Lung (tissue), 11 donors: ENCODE measurements at regions not wholly inside any gene's neighbourhood (a gene's known extent, or its start where the extent isn't known, plus 50 kb on each side); places are given as distances from the start of the nearest gene placed in this dataset.

Experiments used
- ATAC-seq: fragments of 200-7000 bp; cut with Tn5 transposase; one replicate; pipeline ENCODE4 v1.9.1; 2020; ENCODE audit warnings: moderate number of reproducible peaks; ENCODE audit not compliant: insufficient read depth, low FRiP score
- DNase-seq, 3 donors: peaks; one replicate each; pipeline ENCODE4 v3.0.0-alpha.2; 2013 to 2017
- H3K27ac ChIP-seq, 2 donors: one replicate each; pipeline ENCODE4 v1.5.1; 2013; ENCODE audit warnings: mild to moderate bottlenecking in 2 of 2, moderate library complexity in 2 of 2, control low read depth in 1 of 2, inconsistent platforms in 1 of 2, low read depth in 1 of 2, low read length in 1 of 2
- H3K27me3 ChIP-seq, 3 donors: one replicate each; pipeline ENCODE4 v1.5.1; 2013; ENCODE audit warnings: low read length in 2 of 3; ENCODE audit not compliant: control insufficient read depth in 3 of 3, insufficient read depth in 3 of 3
- H3K36me3 ChIP-seq, 4 donors: one replicate each; pipeline ENCODE4 v1.5.1; 2013; ENCODE audit warnings: low read length in 4 of 4, mild to moderate bottlenecking in 1 of 4, moderate library complexity in 1 of 4; ENCODE audit not compliant: control insufficient read depth in 4 of 4, insufficient read depth in 4 of 4
- H3K4me1 ChIP-seq, 5 donors: one replicate each; pipeline ENCODE4 v1.5.1; 2013; ENCODE audit warnings: low read length in 5 of 5, mild to moderate bottlenecking in 2 of 5, moderate library complexity in 1 of 5; ENCODE audit not compliant: control insufficient read depth in 5 of 5, insufficient read depth in 5 of 5
- H3K4me3 ChIP-seq: one replicate; pipeline ENCODE4 v1.5.1; 2013; ENCODE audit warnings: mild to moderate bottlenecking, control low read depth, moderate library complexity
- H3K9ac ChIP-seq, 2 donors: one replicate each; pipeline ENCODE4 v1.5.1; 2013; ENCODE audit warnings: low read length in 2 of 2, control low read depth in 1 of 2; ENCODE audit not compliant: insufficient read depth in 1 of 2
- H3K9me3 ChIP-seq, 4 donors: one replicate each; pipeline ENCODE4 v1.5.1; 2013; ENCODE audit warnings: low read length in 3 of 4, mild to moderate bottlenecking in 1 of 4, moderate library complexity in 1 of 4; ENCODE audit not compliant: control insufficient read depth in 4 of 4, insufficient read depth in 3 of 4
- CTCF ChIP-seq: IDR thresholded peaks from 2 replicates; pipeline ENCODE4 v1.5.1; 2012; ENCODE audit warnings: mild to moderate bottlenecking; ENCODE audit errors: control extremely low read depth, extremely low read depth
- WGBS, 2 donors: extraction: QIAGEN DNeasy Blood & Tissue Kit; methylation state at CpG; one replicate each; pipeline ENCODE4 v1.1.7; 2013; 5-methylcytosine and 5-hydroxymethylcytosine counted together
- donor health status: control.
- donor health status: control.
- donor health status: Bipolar disorder and iron deficiency.
- donor health status: healthy.
- donor health status: DM: yes; HTN: yes; CAD: no.

DNA sequence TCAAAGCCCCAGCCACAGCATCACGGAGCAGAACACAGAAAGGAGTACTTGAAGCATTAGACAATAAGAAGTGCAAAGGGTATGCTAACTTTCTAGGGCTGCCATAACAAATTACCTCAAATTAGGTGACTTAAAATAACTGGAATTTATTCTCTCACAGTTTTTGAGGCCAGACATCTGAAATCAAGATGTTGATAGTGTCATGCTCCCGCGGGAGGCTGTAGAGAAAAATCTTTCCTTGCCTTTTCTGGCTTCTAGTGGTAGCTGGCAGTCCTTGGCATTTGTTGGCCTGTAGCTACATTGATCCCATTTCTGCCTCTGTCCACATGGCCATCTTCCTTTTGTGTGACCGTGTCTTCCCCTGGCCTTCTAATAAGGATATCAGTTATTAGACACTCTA, 51.9 kb upstream of the SPDL1 start:
- Histone ChIP-seq H3K9me3 (no peaks in the 10 kb centered on the region), H3K4me1 (no peaks in the 10 kb centered on the region), H3K27ac (no peak overlapping the region), H3K9ac (no peak overlapping the region), H3K27me3 (no peaks in the 10 kb centered on the region), H3K4me3 (no peak overlapping the region), H3K36me3 (no peaks in the 10 kb centered on the region)
- ATAC-seq (no peak), DNase-seq (no peak)
- 89 to 90% methylated on average over 4 of the region's 4 CpGs for WGBS, 2 donors
- TF ChIP-seq CTCF: no peak

GRCh38 chr5:169527863-169528262, 55.7 kb upstream of the SPDL1 start:
- DNase-seq (peak in 1 of 3 donors; percentile 34), ATAC-seq (no peak)
- Histone ChIP-seq H3K9ac (no peak overlapping the region), H3K27me3 (no peaks in the 10 kb centered on the region), H3K36me3 (no peaks in the 10 kb centered on the region), H3K9me3 (no peaks in the 10 kb centered on the region), H3K4me1 (no peaks in the 10 kb centered on the region), H3K27ac (no peak overlapping the region), H3K4me3 (no peak overlapping the region)
- TF ChIP-seq CTCF: no peak

GRCh38 chr5:169527066-169527465, 56.5 kb upstream of the SPDL1 start:
- 31 to 54% methylated on average over 2 of the region's 2 CpGs for WGBS, 2 donors
- TF ChIP-seq CTCF: no peak
- Histone ChIP-seq H3K4me3 (no peak overlapping the region), H3K9me3 (no peaks in the 10 kb centered on the region), H3K27ac (no peak overlapping the region), H3K4me1 (peaks cover 0 to under 1% (median 0%) of the 10 kb centered on the region in 5 donors), H3K36me3 (no peaks in the 10 kb centered on the region), H3K9ac (no peak overlapping the region), H3K27me3 (no peaks in the 10 kb centered on the region)
- no peak for ATAC-seq
- no peak for DNase-seq

DNA sequence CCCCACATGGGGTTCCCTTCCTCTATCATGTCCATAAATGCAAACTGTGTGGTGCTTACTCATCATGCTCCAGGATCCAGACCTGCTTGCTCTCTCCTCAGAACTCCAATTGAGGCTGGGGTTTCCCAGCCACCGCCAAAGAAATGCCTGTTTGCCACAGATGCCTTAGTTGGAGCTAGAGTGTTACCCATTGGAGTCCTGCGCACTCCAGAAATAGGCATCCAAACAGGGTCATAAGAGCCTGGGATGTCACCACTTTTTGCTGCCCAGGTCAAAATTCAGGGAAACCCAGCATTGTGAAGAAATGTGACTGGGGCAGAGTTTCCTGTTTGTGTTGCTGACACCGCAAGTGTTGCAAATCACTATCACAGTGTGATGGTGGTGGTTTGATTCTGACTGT, 60.7 kb upstream of the SPDL1 start:
- Histone ChIP-seq H3K27me3 (no peaks in the 10 kb centered on the region), H3K9me3 (no peaks in the 10 kb centered on the region), H3K27ac (no peak overlapping the region), H3K36me3 (no peaks in the 10 kb centered on the region), H3K4me1 (peaks cover 0 to 7% (median 3%) of the 10 kb centered on the region in 5 donors), H3K9ac (no peak overlapping the region), H3K4me3 (no peak overlapping the region)
- ATAC-seq (no peak), DNase-seq (no peak)
- 85 to 87% methylated on average over 3 of the region's 3 CpGs for WGBS, 2 donors
- TF ChIP-seq CTCF: no peak
